A673 (cell line): ENCODE measurements at regions not wholly inside any gene's neighbourhood (a gene's known extent, or its start where the extent isn't known, plus 50 kb on each side); places are given as distances from the start of the nearest gene placed in this dataset.

Experiments used
- EZH2 ChIP-seq: fragments of 200-600 bp; sonication (generic); IDR thresholded peaks from 2 replicates; pipeline ENCODE4 v1.6.1; 2017; ENCODE audit warnings: borderline replicate concordance, low read depth, mild to moderate bottlenecking, mixed read lengths, antibody characterized with exemption, low read length; ENCODE audit not compliant: poor library complexity, severe bottlenecking
- TF ChIP-seq, protein P1 (sequence below): fragments of 300-800, 200-600 bp; sonication (generic); conservative IDR thresholded peaks from 2 replicates; pipeline ENCODE4 v1.5.1; 2017; ENCODE audit warnings: low read depth, mild to moderate bottlenecking, antibody characterized with exemption, low read length, moderate library complexity, mixed read lengths

DNA sequence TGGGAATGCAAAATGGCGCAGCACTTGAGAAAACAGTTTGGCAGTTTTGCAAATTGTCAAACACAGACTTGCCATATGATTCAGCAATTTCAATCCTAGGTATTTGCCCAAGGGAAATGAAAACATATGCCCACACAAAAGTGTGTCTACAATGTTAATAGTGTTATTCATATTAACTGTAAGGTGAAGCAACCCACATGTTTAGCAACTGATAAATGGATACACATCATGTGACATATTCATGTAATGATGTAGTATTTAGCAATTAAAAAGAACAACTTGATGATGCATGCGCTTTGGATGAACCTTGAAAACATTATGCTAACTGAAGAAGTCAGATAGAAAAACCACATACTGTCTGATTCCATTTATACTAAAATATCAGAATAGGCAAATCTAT, 539.0 kb upstream of the PPP2R3A start:
- TF ChIP-seq, protein P1, sequence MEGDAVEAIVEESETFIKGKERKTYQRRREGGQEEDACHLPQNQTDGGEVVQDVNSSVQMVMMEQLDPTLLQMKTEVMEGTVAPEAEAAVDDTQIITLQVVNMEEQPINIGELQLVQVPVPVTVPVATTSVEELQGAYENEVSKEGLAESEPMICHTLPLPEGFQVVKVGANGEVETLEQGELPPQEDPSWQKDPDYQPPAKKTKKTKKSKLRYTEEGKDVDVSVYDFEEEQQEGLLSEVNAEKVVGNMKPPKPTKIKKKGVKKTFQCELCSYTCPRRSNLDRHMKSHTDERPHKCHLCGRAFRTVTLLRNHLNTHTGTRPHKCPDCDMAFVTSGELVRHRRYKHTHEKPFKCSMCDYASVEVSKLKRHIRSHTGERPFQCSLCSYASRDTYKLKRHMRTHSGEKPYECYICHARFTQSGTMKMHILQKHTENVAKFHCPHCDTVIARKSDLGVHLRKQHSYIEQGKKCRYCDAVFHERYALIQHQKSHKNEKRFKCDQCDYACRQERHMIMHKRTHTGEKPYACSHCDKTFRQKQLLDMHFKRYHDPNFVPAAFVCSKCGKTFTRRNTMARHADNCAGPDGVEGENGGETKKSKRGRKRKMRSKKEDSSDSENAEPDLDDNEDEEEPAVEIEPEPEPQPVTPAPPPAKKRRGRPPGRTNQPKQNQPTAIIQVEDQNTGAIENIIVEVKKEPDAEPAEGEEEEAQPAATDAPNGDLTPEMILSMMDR = no peak
- no peak for TF ChIP-seq EZH2
